ENCODE measurements at regions not wholly inside any gene's neighbourhood (a gene's known extent, or its start where the extent isn't known, plus 50 kb on each side); places are given as distances from the start of the nearest gene placed in this dataset.

DNA sequence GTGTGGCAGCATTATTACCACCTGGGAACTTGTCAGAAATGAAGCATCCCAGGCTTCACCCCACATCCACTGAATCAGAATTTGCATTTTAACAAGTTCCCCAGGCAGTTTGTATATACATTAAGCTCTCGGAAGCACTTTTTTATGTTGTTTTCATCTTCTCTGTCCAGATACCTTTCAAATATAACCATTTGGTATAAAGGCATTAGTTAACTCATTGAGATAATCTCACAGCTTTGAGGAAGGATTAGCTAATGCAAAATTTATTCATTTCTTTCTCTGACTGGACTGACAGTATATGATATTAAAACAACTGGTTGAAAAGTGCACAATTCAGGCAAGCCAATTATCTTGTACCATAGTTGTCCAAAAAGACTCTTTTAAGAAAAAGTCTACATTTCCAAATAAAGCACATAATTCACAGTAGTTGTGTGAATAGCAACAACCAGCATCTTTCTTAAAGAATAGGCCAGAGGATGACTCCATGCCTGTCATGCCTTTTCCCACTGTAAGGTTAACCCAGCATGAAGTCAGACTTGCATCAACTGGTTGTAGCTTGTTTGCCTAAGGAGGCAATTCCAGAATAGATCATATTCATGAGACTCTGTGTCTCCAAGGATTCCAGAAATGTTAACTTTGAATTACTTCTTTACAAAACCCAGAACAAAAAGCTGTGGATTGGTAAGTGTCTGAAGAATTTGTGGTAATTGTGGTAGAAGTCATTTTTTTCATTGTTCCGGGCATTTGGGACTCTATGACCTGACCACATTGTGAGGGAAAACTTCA, 254.3 kb upstream of the SESN3 start:
- TF ChIP-seq POLR2AphosphoS5 (IDR thresholded peaks at IDR 0.05): no peak
- TF ChIP-seq, protein P1, sequence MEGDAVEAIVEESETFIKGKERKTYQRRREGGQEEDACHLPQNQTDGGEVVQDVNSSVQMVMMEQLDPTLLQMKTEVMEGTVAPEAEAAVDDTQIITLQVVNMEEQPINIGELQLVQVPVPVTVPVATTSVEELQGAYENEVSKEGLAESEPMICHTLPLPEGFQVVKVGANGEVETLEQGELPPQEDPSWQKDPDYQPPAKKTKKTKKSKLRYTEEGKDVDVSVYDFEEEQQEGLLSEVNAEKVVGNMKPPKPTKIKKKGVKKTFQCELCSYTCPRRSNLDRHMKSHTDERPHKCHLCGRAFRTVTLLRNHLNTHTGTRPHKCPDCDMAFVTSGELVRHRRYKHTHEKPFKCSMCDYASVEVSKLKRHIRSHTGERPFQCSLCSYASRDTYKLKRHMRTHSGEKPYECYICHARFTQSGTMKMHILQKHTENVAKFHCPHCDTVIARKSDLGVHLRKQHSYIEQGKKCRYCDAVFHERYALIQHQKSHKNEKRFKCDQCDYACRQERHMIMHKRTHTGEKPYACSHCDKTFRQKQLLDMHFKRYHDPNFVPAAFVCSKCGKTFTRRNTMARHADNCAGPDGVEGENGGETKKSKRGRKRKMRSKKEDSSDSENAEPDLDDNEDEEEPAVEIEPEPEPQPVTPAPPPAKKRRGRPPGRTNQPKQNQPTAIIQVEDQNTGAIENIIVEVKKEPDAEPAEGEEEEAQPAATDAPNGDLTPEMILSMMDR (IDR thresholded peaks at IDR 0.05): no peak
- TF ChIP-seq POLR2A (IDR thresholded peaks at IDR 0.05): no peak
- no peak for TF ChIP-seq EP300 (IDR thresholded peaks at IDR 0.05)
